Effector memory CD8-positive, alpha-beta T cell (primary cell): ENCODE measurements at regions not wholly inside any gene's neighbourhood (a gene's known extent, or its start where the extent isn't known, plus 50 kb on each side); places are given as distances from the start of the nearest gene placed in this dataset.
"Not testable (repeated sequence)": the region's sequence is repeated elsewhere in the genome, so short reads cannot be mapped to it uniquely, and the experiment has no call there.

Source experiments
- ATAC-seq: fragments of 150-1000 bp; cut with Tn5 transposase; replicated peaks from 2 replicates; pipeline ENCODE4 v1.10.0; 2021; ENCODE audit warnings: mild to moderate bottlenecking, moderate library complexity
- DNase-seq, 3 experiments: peaks; one replicate each; pipeline ENCODE4 v3.0.0; 2021
- H3K27ac Mint-ChIP-seq, 2 donors: one replicate each; pipeline ENCODE4 v1.8.0; 2022; ENCODE audit warnings: mild to moderate bottlenecking in 2 of 2, mixed read lengths in 2 of 2, moderate library complexity in 2 of 2
- H3K27me3 Mint-ChIP-seq, 2 donors: one replicate each; pipeline ENCODE4 v1.8.0; 2022; ENCODE audit warnings: mixed read lengths in 2 of 2
- H3K36me3 Mint-ChIP-seq: one replicate; pipeline ENCODE4 v1.8.0; 2022; ENCODE audit warnings: mild to moderate bottlenecking, moderate library complexity, mixed read lengths; ENCODE audit not compliant: insufficient read depth
- H3K4me1 Mint-ChIP-seq, 2 donors: one replicate each; pipeline ENCODE4 v1.8.0; 2022; ENCODE audit warnings: low read depth in 2 of 2, mixed read lengths in 2 of 2
- H3K4me3 Mint-ChIP-seq, 2 donors: one replicate each; pipeline ENCODE4 v1.8.0; 2022; ENCODE audit warnings: mild to moderate bottlenecking in 2 of 2, mixed read lengths in 2 of 2, moderate library complexity in 2 of 2
- H3K9me3 Mint-ChIP-seq, 2 donors: one replicate each; pipeline ENCODE4 v1.8.0; 2022; ENCODE audit warnings: mixed read lengths in 2 of 2

DNA sequence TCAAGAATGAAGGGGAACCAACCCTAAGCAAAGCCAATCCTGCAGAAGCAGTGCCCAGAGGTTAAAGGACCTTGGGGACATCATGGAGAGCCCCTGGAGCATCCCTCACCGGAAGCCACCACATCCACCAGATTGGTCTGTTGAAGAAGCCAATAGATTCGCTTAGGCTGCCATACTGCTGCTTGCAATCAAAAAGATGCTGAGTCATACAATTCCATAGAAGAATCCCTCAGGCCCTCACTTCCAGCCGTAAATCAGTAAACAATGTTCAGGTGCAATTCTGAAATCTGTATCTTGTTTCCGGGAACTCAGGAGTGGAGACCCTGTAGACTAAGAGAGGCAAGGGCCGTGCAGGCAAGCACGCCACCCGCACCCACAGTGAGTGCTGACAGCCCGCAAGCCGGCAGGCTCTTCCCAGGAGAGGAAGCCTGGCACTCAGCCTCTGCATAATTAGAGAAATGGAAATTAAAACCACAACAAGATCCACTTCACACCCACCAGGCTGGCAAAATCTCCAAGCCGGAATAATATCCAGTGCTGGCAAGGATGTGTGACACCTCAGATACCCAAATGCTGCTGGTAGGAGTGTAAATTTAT lies 156.4 kb upstream of the FOXD4L5 start:
- H3K4me1 Mint-ChIP-seq, DNase-seq, ATAC-seq, H3K4me3 Mint-ChIP-seq, H3K27ac Mint-ChIP-seq, H3K36me3 Mint-ChIP-seq, H3K27me3 Mint-ChIP-seq: not testable (repeated sequence)
- H3K9me3 Mint-ChIP-seq, result peaks cover 14 to 17% of the 10 kb centered on the region in 2 donors

DNA sequence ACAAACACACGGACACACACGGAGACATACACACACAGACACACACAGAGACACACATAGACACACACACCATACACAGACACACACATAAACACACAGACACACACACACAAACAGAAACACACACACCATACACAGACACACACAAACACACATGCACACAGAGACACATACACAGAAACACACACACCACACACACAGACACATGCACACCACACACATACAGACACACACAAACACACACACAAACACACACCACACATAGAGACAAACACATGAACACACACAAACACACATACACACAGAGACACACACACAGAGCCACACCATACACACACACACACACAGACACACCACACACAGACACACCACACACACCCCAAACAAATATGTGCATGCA lies 152.7 kb upstream of the FOXD4L5 start:
- DNase-seq (no peak), ATAC-seq (no peak)
- H3K27me3 Mint-ChIP-seq, result no peaks in the 10 kb centered on the region
- H3K4me3 Mint-ChIP-seq, result no peak overlapping the region
- H3K36me3 Mint-ChIP-seq, result peaks cover 1% of the 10 kb centered on the region
- peaks cover 16 to 20% of the 10 kb centered on the region in 2 donors for H3K9me3 Mint-ChIP-seq
- H3K4me1 Mint-ChIP-seq, result no peaks in the 10 kb centered on the region
- no peak overlapping the region for H3K27ac Mint-ChIP-seq

DNA sequence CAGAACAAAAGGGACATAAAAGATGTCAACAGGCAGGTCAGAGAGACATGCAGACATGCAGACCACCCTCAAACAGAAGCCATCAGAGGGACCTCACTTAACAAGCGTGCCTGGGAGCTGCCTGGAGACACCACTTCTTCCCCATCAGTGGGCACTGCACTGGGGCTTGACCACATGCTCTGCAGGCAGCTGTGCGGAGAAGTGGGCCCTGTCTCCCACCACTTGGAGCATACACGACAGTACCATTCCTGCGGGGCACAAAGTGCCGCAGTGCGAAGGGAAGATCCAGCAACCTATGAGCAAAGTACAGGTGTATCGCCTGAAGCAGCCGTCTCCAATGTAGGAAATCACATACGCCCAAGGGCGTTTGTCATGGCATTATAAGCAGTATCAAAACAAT lies 150.5 kb upstream of the FOXD4L5 start:
- no peak overlapping the region for H3K4me3 Mint-ChIP-seq
- H3K36me3 Mint-ChIP-seq, result peaks cover 6% of the 10 kb centered on the region
- H3K27me3 Mint-ChIP-seq, result no peaks in the 10 kb centered on the region
- ATAC-seq, result no peak
- H3K9me3 Mint-ChIP-seq, result peaks cover 25 to 35% of the 10 kb centered on the region in 2 donors
- H3K27ac Mint-ChIP-seq, result no peak overlapping the region
- peaks cover 0 to 4% of the 10 kb centered on the region in 2 donors for H3K4me1 Mint-ChIP-seq
- DNase-seq, result no peak

DNA sequence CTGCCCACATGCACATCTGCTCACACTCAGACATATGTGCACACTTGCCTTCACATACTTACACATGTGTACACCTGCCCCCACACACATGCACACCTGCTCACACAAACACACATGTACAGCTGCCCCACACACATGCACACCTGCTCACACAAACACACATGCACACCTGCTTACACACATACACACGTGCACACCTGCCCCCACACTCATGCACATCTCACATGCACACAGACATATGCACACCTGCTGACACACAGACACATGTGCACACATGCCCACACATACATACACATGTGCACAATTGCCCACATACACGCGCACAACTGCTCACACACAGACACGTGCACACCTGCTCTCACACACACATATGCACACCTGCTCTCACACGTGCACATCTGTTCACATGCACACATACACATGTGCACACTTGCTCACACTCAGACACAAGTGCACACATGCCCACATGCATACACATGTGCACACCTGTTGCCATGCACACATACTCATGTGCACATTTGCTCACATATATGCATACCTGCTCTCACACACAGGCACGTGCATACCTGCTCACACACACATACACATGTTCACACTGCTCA lies 147.8 kb upstream of the FOXD4L5 start:
- peaks cover 6% of the 10 kb centered on the region for H3K36me3 Mint-ChIP-seq
- peaks cover 0 to 4% of the 10 kb centered on the region in 2 donors for H3K4me1 Mint-ChIP-seq
- H3K9me3 Mint-ChIP-seq, result peaks cover 21 to 31% of the 10 kb centered on the region in 2 donors
- no peak overlapping the region for H3K27ac Mint-ChIP-seq
- no peak for DNase-seq
- H3K4me3 Mint-ChIP-seq, result no peak overlapping the region
- no peak for ATAC-seq
- no peaks in the 10 kb centered on the region for H3K27me3 Mint-ChIP-seq

- no peak for DNase-seq
- Mint-ChIP-seq H3K9me3 (peaks cover 17 to 26% of the 10 kb centered on the region in 2 donors), H3K27ac (no peak overlapping the region), H3K4me1 (peaks cover 0 to 4% of the 10 kb centered on the region in 2 donors), H3K27me3 (no peaks in the 10 kb centered on the region), H3K4me3 (no peak overlapping the region), H3K36me3 (peaks cover 6% of the 10 kb centered on the region)
- ATAC-seq, result no peak
Observed at GRCh38 chr9:65432051-65432450, 147.0 kb upstream of the FOXD4L5 start.

DNA sequence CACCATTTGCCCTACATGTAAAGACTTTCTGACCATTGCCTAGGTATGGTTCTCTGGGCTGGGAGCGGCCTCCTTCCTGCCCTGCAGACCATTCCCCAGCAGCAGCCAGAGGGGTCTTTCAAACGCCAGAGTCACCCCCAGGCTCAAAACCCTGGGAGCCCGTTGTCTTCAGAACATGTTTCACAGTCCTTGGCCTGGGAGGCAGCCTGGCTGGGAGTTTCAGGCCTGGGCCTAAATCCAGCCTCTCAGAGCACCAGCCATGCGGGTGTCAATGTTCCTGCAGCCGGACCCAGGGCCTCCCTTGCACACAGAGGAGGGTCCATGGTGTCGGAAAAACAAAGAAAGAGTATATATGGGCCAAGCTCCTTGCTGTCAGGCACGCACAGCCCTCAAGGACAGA lies 145.2 kb upstream of the FOXD4L5 start:
- Mint-ChIP-seq H3K4me3 (no peak overlapping the region), H3K36me3 (peaks cover 10% of the 10 kb centered on the region), H3K4me1 (peaks cover 0 to 4% of the 10 kb centered on the region in 2 donors), H3K27ac (no peak overlapping the region), H3K9me3 (peaks cover 18 to 29% of the 10 kb centered on the region in 2 donors), H3K27me3 (no peaks in the 10 kb centered on the region)
- DNase-seq (no peak), ATAC-seq (no peak)

GRCh38 chr9:65427361-65427760 lies 142.4 kb upstream of the FOXD4L5 start:
- not testable (repeated sequence) for DNase-seq, H3K36me3 Mint-ChIP-seq, H3K4me3 Mint-ChIP-seq, H3K27me3 Mint-ChIP-seq, H3K27ac Mint-ChIP-seq, ATAC-seq, H3K4me1 Mint-ChIP-seq
- H3K9me3 Mint-ChIP-seq, result peaks cover 17 to 34% of the 10 kb centered on the region in 2 donors

DNA sequence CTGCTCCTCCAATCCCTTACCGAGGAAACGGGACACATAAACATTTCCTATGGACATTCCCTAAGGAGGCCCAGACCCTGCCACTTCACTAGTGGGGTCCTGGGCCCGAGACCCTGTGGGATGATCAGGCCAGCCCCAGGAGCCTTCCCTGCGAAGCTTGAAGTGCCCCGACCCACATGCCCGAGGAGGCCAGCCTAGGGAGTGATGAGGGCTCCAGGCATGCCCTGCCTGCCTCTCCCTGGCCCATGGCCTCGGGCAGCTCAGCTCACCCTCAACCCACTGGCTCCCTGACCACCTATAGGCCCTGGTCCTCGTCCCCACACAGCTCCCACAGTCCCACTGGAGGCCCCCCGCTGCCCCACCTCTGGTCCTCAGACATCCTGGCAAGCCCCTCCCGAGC lies 141.8 kb upstream of the FOXD4L5 start:
- peaks cover 14 to 34% of the 10 kb centered on the region in 2 donors for H3K9me3 Mint-ChIP-seq
- not testable (repeated sequence) for H3K4me1 Mint-ChIP-seq, H3K27me3 Mint-ChIP-seq, H3K4me3 Mint-ChIP-seq, DNase-seq, H3K36me3 Mint-ChIP-seq, H3K27ac Mint-ChIP-seq, ATAC-seq

GRCh38 chr9:65426231-65426630 lies 141.2 kb upstream of the FOXD4L5 start:
- Mint-ChIP-seq H3K4me1 (peaks cover 0 to 2% of the 10 kb centered on the region in 2 donors), H3K27ac (no peak overlapping the region), H3K4me3 (no peak overlapping the region), H3K36me3 (peaks cover 7% of the 10 kb centered on the region), H3K9me3 (peaks cover 16 to 34% of the 10 kb centered on the region in 2 donors), H3K27me3 (no peaks in the 10 kb centered on the region)
- ATAC-seq, result no peak
- DNase-seq, result no peak

GRCh38 chr9:65425183-65425582 lies 140.2 kb upstream of the FOXD4L5 start:
- H3K4me3 Mint-ChIP-seq, H3K36me3 Mint-ChIP-seq, H3K4me1 Mint-ChIP-seq, H3K27ac Mint-ChIP-seq, H3K27me3 Mint-ChIP-seq, ATAC-seq, DNase-seq: not testable (repeated sequence)
- H3K9me3 Mint-ChIP-seq, result peaks cover 16 to 39% of the 10 kb centered on the region in 2 donors

- H3K27ac Mint-ChIP-seq, DNase-seq, H3K4me1 Mint-ChIP-seq, H3K27me3 Mint-ChIP-seq, H3K4me3 Mint-ChIP-seq, ATAC-seq, H3K36me3 Mint-ChIP-seq: not testable (repeated sequence)
- H3K9me3 Mint-ChIP-seq, result peaks cover 16 to 43% of the 10 kb centered on the region in 2 donors
Observed at GRCh38 chr9:65424437-65424984, 139.5 kb upstream of the FOXD4L5 start.

DNA sequence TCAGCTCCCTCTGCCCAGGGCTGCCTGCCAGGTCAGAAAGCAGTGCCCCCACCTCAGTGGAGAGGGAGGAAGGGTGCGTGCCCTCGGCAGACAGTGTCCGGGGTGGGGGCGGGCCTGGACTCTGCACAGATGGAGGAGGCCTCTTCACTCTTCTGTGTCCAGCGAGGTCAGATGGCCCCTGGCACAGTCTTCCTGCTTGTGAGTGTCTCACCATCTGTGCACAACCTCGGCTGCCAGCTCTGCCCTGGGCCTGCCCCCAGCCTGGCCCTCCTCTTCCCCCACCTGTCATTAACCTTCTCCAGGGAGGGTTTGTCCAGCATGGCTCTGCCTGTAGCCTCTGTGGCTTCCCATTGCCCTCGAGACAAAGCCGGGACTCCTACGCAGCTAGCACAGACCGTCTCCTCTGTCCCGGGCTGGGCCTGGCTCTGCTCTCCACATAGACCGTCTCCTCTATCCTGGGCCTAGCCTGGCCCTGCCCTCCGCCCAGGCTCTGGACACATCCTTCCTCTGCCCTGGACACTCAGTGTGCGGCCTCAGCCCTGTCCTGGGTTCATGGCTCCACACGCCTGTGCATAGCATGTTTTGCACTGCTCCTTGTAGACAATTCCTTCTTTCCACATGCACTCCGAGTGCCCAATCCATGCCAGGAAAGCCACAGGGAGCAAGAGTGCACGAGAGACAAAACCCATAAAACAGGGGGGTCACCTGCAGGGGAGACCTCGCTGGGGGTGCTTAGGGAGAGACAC lies 138.9 kb upstream of the FOXD4L5 start:
- peaks cover 17 to 49% of the 10 kb centered on the region in 2 donors for H3K9me3 Mint-ChIP-seq
- not testable (repeated sequence) for H3K27me3 Mint-ChIP-seq, H3K4me1 Mint-ChIP-seq, ATAC-seq, H3K4me3 Mint-ChIP-seq, H3K27ac Mint-ChIP-seq, H3K36me3 Mint-ChIP-seq, DNase-seq

DNA sequence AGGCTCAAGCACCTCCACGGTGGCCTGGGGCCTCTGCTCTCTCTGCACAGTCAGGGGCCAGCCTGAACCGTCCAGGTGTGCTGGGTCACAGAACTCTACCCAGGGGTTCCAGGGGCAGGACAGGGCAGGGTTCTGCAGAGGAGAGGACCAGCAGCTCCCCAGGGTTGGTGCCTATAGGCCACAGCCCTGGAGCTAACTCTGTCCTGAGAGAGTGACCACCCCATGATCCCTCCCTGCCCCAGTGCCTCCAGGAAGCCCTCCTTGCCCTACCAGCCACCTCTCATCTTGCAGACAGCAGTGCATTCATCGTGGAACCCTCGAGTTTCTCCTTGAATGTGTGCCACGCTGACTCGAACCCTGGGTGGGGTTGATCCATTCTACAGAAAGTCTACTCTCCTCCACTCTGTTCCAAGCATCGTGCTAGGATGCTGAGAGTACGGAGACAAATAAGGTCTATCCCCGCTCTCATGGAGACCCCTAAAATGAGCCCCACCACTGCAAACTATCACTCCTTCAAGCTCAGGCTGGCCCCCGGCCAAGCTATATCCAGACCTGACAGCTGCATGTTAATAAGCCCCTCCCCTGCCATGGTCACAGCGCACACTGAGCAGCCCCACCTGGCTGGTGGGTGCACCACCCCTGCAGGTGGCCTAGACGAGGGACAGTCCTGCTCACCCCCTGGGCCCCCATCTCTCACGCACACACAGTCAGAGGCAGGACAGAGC lies 138.1 kb upstream of the FOXD4L5 start:
- not testable (repeated sequence) for H3K4me3 Mint-ChIP-seq, DNase-seq, H3K27ac Mint-ChIP-seq, ATAC-seq, H3K36me3 Mint-ChIP-seq, H3K4me1 Mint-ChIP-seq, H3K27me3 Mint-ChIP-seq
- peaks cover 17 to 50% of the 10 kb centered on the region in 2 donors for H3K9me3 Mint-ChIP-seq
